ENCODE measurements at regions not wholly inside any gene's neighbourhood (a gene's known extent, or its start where the extent isn't known, plus 50 kb on each side); places are given as distances from the start of the nearest gene placed in this dataset.

DNA sequence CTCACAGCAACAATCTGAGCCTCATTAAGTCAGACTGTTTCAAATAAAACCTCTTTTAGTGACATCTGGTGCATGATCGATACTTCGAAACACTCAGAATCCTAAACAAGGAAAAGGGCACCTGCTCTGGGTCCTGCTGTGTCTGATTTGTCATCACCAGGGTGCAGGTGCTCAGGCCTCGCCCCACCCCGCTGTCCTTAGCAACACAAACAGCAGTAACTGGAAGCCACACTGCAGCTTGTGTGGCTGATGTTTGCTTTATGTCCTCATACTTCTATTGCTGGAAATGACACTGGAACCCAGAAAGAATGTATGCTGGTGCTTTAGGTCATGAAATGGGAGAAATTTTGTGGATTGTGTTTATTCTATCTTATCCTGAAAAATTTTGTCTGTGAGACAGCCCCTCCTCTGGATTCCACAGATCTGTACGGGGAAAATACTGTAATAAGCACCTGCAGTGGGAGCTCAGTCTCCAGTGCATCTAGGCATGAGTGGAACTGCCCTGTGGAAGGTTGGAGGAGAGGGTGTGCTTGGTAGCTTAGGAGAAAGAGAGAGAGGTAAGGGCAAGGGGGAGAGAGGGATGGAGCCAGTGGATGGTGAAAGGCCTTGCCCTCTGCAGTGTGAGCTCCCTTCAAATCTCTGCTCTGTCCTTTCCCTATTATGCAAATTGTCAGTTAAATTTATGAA, 284.2 kb downstream of the SMARCA2 start:
- Histone ChIP-seq H3K4me1 (ENCODE audit: control insufficient read depth in 1 of 2, insufficient read depth in 2 of 2, low read length in 2 of 2) (no peaks in the 10 kb centered on the region), H3K27me3 (ENCODE audit: control insufficient read depth in 1 of 2, insufficient read depth in 2 of 2, low read length in 1 of 2) (peaks cover 0 to 3% of the 10 kb centered on the region in 2 donors), H3K4me3 (ENCODE audit: low read length in 2 of 2) (no peak overlapping the region), H3K9me3 (ENCODE audit: control insufficient read depth, low read length) (no peaks in the 10 kb centered on the region), H3K36me3 (ENCODE audit: control insufficient read depth in 1 of 2, insufficient read depth in 2 of 2, low read length in 1 of 2) (no peaks in the 10 kb centered on the region), H3K27ac (ENCODE audit: low read depth in 1 of 2, low read length in 2 of 2) (no peak overlapping the region)
- intact Hi-C loops (cut with DNase I): no loop called here
- no peak for DNase-seq
- 91 to 93% methylated on average over 5 of the region's 5 CpGs for WGBS, 2 donors
- ATAC-seq (ENCODE audit: low FRiP score): no peak

DNA sequence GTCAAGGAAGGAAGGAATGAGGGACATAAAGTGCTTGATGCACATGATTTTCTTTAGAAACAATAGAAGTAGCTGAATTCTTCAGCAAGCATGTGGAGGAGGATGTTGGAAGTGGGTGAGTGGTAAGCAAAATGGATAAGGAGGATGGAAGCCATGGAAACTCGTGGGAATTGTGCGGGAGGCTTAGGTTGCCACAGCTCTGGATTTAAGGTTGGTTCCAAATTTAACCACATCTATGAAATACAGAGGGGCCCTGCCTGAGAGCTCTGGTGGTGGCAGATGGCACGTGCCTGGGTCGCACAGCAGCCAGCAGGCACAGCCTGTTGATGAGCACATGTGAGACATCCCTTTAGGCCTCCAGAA, 284.7 kb downstream of the SMARCA2 start:
- Histone ChIP-seq H3K9me3 (ENCODE audit: control insufficient read depth, low read length) (no peaks in the 10 kb centered on the region), H3K4me1 (ENCODE audit: control insufficient read depth in 1 of 2, insufficient read depth in 2 of 2, low read length in 2 of 2) (no peaks in the 10 kb centered on the region), H3K27ac (ENCODE audit: low read depth in 1 of 2, low read length in 2 of 2) (no peak overlapping the region), H3K36me3 (ENCODE audit: control insufficient read depth in 1 of 2, insufficient read depth in 2 of 2, low read length in 1 of 2) (no peaks in the 10 kb centered on the region), H3K4me3 (ENCODE audit: low read length in 2 of 2) (no peak overlapping the region), H3K27me3 (ENCODE audit: control insufficient read depth in 1 of 2, insufficient read depth in 2 of 2, low read length in 1 of 2) (peaks cover 0 to 3% of the 10 kb centered on the region in 2 donors)
- DNase-seq (no peak), ATAC-seq (ENCODE audit: low FRiP score) (no peak)
- 89 to 92% methylated on average over 4 of the region's 4 CpGs for WGBS, 2 donors
- intact Hi-C loops (cut with DNase I): no loop called here

DNA sequence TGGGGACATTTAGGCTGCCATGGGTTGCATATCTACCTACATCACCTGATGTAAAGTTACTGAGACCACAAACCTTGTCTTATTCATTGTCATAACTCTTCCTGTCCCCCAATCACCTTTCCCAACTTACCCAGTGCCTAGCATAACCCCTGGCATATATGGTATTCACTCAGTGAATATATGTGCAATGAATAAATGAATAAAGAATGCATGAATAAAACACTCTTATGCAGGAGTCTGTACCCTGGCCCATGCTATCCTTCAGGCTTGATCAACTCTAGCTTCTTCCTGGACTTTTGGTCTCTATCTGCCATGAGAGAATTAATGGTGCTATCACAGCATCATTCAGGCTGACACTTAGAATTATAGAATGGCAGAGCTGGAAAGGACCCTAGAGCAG, 285.2 kb downstream of the SMARCA2 start:
- Histone ChIP-seq H3K27ac (ENCODE audit: low read depth in 1 of 2, low read length in 2 of 2) (no peak overlapping the region), H3K4me3 (ENCODE audit: low read length in 2 of 2) (no peak overlapping the region), H3K9me3 (ENCODE audit: control insufficient read depth, low read length) (no peaks in the 10 kb centered on the region), H3K36me3 (ENCODE audit: control insufficient read depth in 1 of 2, insufficient read depth in 2 of 2, low read length in 1 of 2) (no peaks in the 10 kb centered on the region), H3K4me1 (ENCODE audit: control insufficient read depth in 1 of 2, insufficient read depth in 2 of 2, low read length in 2 of 2) (no peaks in the 10 kb centered on the region), H3K27me3 (ENCODE audit: control insufficient read depth in 1 of 2, insufficient read depth in 2 of 2, low read length in 1 of 2) (peaks cover 0 to 3% of the 10 kb centered on the region in 2 donors)
- DNase-seq (no peak), ATAC-seq (ENCODE audit: low FRiP score) (no peak)
- intact Hi-C loops (cut with DNase I): no loop called here

DNA sequence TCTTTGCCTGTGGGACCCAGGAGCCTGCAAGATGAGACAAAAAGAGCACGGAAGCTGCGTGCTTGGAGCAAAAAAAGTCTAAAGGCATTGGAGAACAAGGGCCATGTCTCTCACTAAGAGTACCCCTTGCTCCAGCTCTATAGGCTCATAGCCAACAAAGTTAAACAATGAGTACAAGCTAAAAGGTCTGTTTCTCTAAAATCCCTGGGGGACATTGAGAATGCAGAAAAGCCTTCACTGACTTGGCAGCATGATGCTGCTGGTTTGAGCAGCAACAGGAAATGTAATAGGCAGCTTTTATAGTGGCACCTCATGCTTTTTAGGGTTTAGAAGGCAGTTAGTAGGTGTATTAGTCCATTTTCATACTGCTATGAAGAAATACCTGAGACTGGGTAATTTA, 287.5 kb downstream of the SMARCA2 start:
- H3K27ac ChIP-seq (ENCODE audit: low read depth in 1 of 2, low read length in 2 of 2): no peak overlapping the region
- DNase-seq (no peak), ATAC-seq (ENCODE audit: low FRiP score) (no peak)
- H3K36me3 ChIP-seq (ENCODE audit: control insufficient read depth in 1 of 2, insufficient read depth in 2 of 2, low read length in 1 of 2): no peaks in the 10 kb centered on the region
- WGBS, 2 donors: 40 to 64% methylated on average over 2 of the region's 2 CpGs
- H3K4me3 ChIP-seq (ENCODE audit: low read length in 2 of 2): no peak overlapping the region
- no peaks in the 10 kb centered on the region for H3K4me1 ChIP-seq (ENCODE audit: control insufficient read depth in 1 of 2, insufficient read depth in 2 of 2, low read length in 2 of 2)
- peaks cover 2% of the 10 kb centered on the region for H3K9me3 ChIP-seq (ENCODE audit: control insufficient read depth, low read length)
- no peaks in the 10 kb centered on the region for H3K27me3 ChIP-seq (ENCODE audit: control insufficient read depth in 1 of 2, insufficient read depth in 2 of 2, low read length in 1 of 2)
- intact Hi-C loops (cut with DNase I): no loop called here

DNA sequence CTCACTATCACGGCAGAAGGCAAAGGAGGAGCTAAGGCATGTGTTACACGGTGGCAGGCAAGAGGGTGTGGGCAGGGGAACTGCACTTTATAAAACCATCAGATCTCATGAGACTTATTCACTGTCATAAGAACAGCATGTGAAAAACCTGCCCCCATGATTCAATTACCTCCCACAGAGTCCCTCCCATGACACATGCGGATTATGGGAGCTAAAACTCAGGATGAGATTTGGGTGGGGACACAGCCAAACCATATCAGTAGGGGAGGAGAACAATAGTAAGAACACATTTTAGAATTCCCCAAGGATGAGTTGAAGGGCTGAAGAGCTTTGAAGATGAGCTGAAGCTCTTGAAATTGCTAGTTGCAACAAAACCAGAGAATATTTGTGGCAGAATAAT, 287.9 kb downstream of the SMARCA2 start:
- ATAC-seq (ENCODE audit: low FRiP score): no peak

DNA sequence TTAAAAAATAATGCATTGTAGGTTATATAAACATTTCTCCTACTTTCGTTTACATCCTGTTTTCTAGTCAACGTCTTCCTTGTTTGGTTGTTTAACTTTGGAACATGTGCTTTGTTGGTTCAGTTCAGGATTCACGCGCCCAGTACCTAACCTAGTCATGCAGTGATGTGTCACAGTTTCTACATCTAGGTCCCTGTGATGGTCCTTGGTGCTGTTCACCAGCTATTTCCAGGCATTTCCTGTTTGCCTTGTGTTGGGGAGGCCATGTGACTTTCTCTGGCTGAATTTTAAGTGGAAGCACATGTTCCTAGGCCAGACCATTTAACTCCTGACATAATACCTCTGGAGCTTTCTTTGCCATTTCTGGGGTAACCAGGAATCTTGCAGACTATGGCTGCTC, 292.3 kb downstream of the SMARCA2 start:
- Histone ChIP-seq H3K9me3 (ENCODE audit: control insufficient read depth, low read length) (peaks cover 2% of the 10 kb centered on the region), H3K36me3 (ENCODE audit: control insufficient read depth in 1 of 2, insufficient read depth in 2 of 2, low read length in 1 of 2) (no peaks in the 10 kb centered on the region), H3K27ac (ENCODE audit: low read depth in 1 of 2, low read length in 2 of 2) (no peak overlapping the region), H3K4me3 (ENCODE audit: low read length in 2 of 2) (no peak overlapping the region), H3K27me3 (ENCODE audit: control insufficient read depth in 1 of 2, insufficient read depth in 2 of 2, low read length in 1 of 2) (no peaks in the 10 kb centered on the region), H3K4me1 (ENCODE audit: control insufficient read depth in 1 of 2, insufficient read depth in 2 of 2, low read length in 2 of 2) (no peaks in the 10 kb centered on the region)
- intact Hi-C loops (cut with DNase I): no loop called here
- no peak for ATAC-seq (ENCODE audit: low FRiP score)
- DNase-seq: no peak
- 66 to 80% methylated on average over 4 of the region's 4 CpGs for WGBS, 2 donors

More for the DNA sequence above, 287.9 kb downstream of the SMARCA2 start:
- WGBS, 2 donors: 58 to 62% methylated on average over 3 of the region's 3 CpGs
- peaks cover 2% of the 10 kb centered on the region for H3K9me3 ChIP-seq (ENCODE audit: control insufficient read depth, low read length)
- no peaks in the 10 kb centered on the region for H3K36me3 ChIP-seq (ENCODE audit: control insufficient read depth in 1 of 2, insufficient read depth in 2 of 2, low read length in 1 of 2)
- no peak overlapping the region for H3K27ac ChIP-seq (ENCODE audit: low read depth in 1 of 2, low read length in 2 of 2)
- no peak overlapping the region for H3K4me3 ChIP-seq (ENCODE audit: low read length in 2 of 2)
- DNase-seq: no peak
- H3K27me3 ChIP-seq (ENCODE audit: control insufficient read depth in 1 of 2, insufficient read depth in 2 of 2, low read length in 1 of 2): no peaks in the 10 kb centered on the region
- H3K4me1 ChIP-seq (ENCODE audit: control insufficient read depth in 1 of 2, insufficient read depth in 2 of 2, low read length in 2 of 2): no peaks in the 10 kb centered on the region
- intact Hi-C loops (cut with DNase I): no loop called here

DNA sequence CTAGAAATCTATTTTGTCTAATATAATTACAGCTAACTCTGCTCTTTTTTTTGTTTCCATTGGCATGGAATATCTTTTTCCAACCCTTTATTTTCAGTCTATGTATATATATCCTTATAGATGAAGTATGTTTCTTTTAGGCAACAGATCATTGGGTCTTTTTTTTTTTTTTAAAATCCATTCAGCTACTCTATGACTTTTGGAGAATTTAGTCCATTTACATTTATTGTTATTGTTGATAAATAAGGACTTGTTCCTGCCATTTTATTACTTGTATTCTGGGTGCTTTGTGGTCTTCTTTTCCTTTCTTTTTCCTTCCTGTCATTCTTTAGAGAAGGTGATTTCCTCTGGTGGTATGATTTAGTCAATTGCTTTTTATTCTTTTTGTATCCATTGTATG, 296.8 kb downstream of the SMARCA2 start:
- ATAC-seq (ENCODE audit: low FRiP score): no peak
- Histone ChIP-seq H3K9me3 (ENCODE audit: control insufficient read depth, low read length) (peaks cover 6% of the 10 kb centered on the region), H3K27ac (ENCODE audit: low read depth in 1 of 2, low read length in 2 of 2) (no peak overlapping the region), H3K4me3 (ENCODE audit: low read length in 2 of 2) (no peak overlapping the region), H3K36me3 (ENCODE audit: control insufficient read depth in 1 of 2, insufficient read depth in 2 of 2, low read length in 1 of 2) (no peaks in the 10 kb centered on the region), H3K4me1 (ENCODE audit: control insufficient read depth in 1 of 2, insufficient read depth in 2 of 2, low read length in 2 of 2) (no peaks in the 10 kb centered on the region), H3K27me3 (ENCODE audit: control insufficient read depth in 1 of 2, insufficient read depth in 2 of 2, low read length in 1 of 2) (no peaks in the 10 kb centered on the region)
- DNase-seq: no peak
- intact Hi-C loops (cut with DNase I): no loop called here

DNA sequence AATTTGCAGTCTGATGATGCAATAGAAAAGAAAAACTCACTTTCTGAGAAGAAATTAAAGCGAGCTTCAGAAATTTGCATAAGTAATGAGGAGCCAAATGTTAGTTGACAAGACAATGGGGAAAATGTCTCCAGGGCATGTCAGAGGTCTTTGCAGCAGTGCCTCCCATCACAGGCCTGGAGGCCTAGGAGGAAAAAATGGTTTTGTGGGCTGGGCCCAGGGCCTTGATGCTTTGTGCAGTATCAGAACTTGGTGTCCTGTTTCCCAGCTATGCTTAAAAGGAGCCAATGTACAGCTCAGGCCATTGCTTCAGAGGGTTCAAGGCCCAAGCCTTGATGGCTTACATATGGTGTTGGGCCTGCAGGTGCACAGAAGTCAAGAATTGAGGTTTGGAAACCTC, 298.4 kb downstream of the SMARCA2 start:
- intact Hi-C loops (cut with DNase I): no loop called here
- DNase-seq: no peak
- no peak for ATAC-seq (ENCODE audit: low FRiP score)
- 92 to 95% methylated on average over 1 of the region's 1 CpG for WGBS, 2 donors
- Histone ChIP-seq H3K27me3 (ENCODE audit: control insufficient read depth in 1 of 2, insufficient read depth in 2 of 2, low read length in 1 of 2) (no peaks in the 10 kb centered on the region), H3K27ac (ENCODE audit: low read depth in 1 of 2, low read length in 2 of 2) (no peak overlapping the region), H3K36me3 (ENCODE audit: control insufficient read depth in 1 of 2, insufficient read depth in 2 of 2, low read length in 1 of 2) (no peaks in the 10 kb centered on the region), H3K4me3 (ENCODE audit: low read length in 2 of 2) (no peak overlapping the region), H3K4me1 (ENCODE audit: control insufficient read depth in 1 of 2, insufficient read depth in 2 of 2, low read length in 2 of 2) (no peaks in the 10 kb centered on the region), H3K9me3 (ENCODE audit: control insufficient read depth, low read length) (peaks cover 6% of the 10 kb centered on the region)

DNA sequence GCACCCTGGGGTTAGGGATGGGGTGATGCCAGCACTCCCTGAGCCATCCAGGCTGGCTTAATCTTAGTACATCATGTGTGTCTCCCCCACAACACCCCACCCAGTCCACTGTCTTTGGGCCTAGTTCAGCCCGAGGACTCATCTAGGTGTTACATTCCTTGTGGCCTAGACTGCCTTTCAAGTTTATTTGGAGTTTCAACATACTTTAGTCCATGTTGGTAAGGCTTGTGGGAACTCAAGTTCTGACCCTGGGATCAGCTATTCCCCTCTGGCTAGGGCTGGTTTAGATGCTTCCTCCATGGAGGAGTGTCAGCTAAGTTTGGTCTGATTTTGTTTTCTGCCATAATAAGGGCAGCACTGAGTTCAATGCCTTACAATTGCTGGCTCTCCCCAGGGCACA, 302.4 kb downstream of the SMARCA2 start:
- no peak overlapping the region for H3K27ac ChIP-seq (ENCODE audit: low read depth in 1 of 2, low read length in 2 of 2)
- no peak overlapping the region for H3K4me3 ChIP-seq (ENCODE audit: low read length in 2 of 2)
- intact Hi-C loops (cut with DNase I): no loop called here
- H3K9me3 ChIP-seq (ENCODE audit: control insufficient read depth, low read length): peaks cover 6% of the 10 kb centered on the region
- H3K36me3 ChIP-seq (ENCODE audit: control insufficient read depth in 1 of 2, insufficient read depth in 2 of 2, low read length in 1 of 2): no peaks in the 10 kb centered on the region
- 88 to 90% methylated on average over 1 of the region's 1 CpG for WGBS, 2 donors
- DNase-seq: no peak
- no peaks in the 10 kb centered on the region for H3K4me1 ChIP-seq (ENCODE audit: control insufficient read depth in 1 of 2, insufficient read depth in 2 of 2, low read length in 2 of 2)
- ATAC-seq (ENCODE audit: low FRiP score): no peak
- no peaks in the 10 kb centered on the region for H3K27me3 ChIP-seq (ENCODE audit: control insufficient read depth in 1 of 2, insufficient read depth in 2 of 2, low read length in 1 of 2)
